K562 (cell line): ENCODE measurements at regions not wholly inside any gene's neighbourhood (a gene's known extent, or its start where the extent isn't known, plus 50 kb on each side); places are given as distances from the start of the nearest gene placed in this dataset.

ENCODE experiments used
- BRCA1 ChIP-seq, 2 experiments: fragments of 450-650 bp in 1 of 2; sonication (generic) in 1 of 2; formaldehyde crosslinking in 1 of 2; IDR thresholded peaks; 2 replicates each; pipeline versions ENCODE4 v1.5.0 to v1.6.1; 2017 to 2020; ENCODE audit warnings: mild to moderate bottlenecking in 1 of 2, missing genetic modification reagents in 1 of 2
- MEF2A ChIP-seq: IDR thresholded peaks from 2 replicates; pipeline ENCODE4 v1.6.1; 2011; ENCODE audit warnings: low read depth, mild to moderate bottlenecking, low read length, moderate library complexity; ENCODE audit not compliant: control insufficient read depth
- MEIS2 ChIP-seq: fragments of 450-650 bp; IDR thresholded peaks from 2 replicates; pipeline ENCODE4 v1.6.1; 2014; ENCODE audit warnings: mild to moderate bottlenecking; ENCODE audit not compliant: partially characterized antibody
- TAF1 ChIP-seq: IDR thresholded peaks from 2 replicates; pipeline ENCODE4 v1.6.1; 2011; ENCODE audit warnings: mild to moderate bottlenecking, low read length, moderate library complexity; ENCODE audit not compliant: insufficient read depth, control insufficient read depth, severe bottlenecking; ENCODE audit errors: extremely low read depth
- YY1 ChIP-seq, 3 experiments: IDR thresholded peaks; 2 replicates each; pipeline ENCODE4 v1.6.1; 2011; ENCODE audit warnings: low read length in 2 of 3, mild to moderate bottlenecking in 2 of 3, moderate library complexity in 2 of 3, borderline replicate concordance in 1 of 3, control low read depth in 1 of 3, low read depth in 1 of 3; ENCODE audit not compliant: insufficient read depth in 3 of 3, insufficient replicate concordance in 2 of 3, control insufficient read depth in 1 of 3, insufficient read length in 1 of 3; ENCODE audit errors: extremely low read depth in 1 of 3
- ZNF586 ChIP-seq: fragments of 450-650 bp; formaldehyde crosslinking; conservative IDR thresholded peaks from 2 replicates; pipeline ENCODE4 v1.4.0; 2020; ENCODE audit warnings: mild to moderate bottlenecking, moderate library complexity
- TF ChIP-seq, protein P1 (sequence below): fragments of 250-450 bp; sonication (Bioruptor Pico); IDR thresholded peaks from 2 replicates; pipeline ENCODE4 v1.8.0; 2022; ENCODE audit warnings: inconsistent platforms, mild to moderate bottlenecking, moderate library complexity, borderline replicate concordance
- TF ChIP-seq, protein P2 (sequence below): IDR thresholded peaks from 3 replicates; pipeline ENCODE4 v1.6.1; 2011; ENCODE audit warnings: borderline replicate concordance, mild to moderate bottlenecking; ENCODE audit not compliant: insufficient read length, insufficient read depth
- TF ChIP-seq, protein P3 (sequence below): fragments of 450-650 bp; formaldehyde crosslinking; IDR thresholded peaks from 2 replicates; pipeline ENCODE4 v1.4.0; 2022; ENCODE audit warnings: missing genetic modification characterization

DNA sequence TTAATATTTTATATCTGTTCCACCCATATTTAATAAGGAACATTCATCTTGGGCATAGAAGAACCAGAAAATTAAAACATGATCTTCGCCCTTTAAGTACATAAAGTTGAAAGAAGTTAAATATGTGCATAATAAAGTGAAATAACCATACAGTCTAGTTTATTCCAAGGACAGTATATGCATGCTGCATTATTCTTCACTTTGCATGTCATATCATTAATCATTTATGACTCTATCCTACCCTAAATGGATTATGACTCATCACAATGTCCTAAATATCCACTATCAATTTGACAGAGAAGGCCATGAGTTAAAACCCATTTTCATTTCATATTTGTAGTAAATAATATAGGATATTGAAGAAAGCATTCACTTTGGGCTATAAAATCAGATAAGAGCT lies 576.5 kb upstream of the GNPDA2 start:
- TF ChIP-seq, protein P1, sequence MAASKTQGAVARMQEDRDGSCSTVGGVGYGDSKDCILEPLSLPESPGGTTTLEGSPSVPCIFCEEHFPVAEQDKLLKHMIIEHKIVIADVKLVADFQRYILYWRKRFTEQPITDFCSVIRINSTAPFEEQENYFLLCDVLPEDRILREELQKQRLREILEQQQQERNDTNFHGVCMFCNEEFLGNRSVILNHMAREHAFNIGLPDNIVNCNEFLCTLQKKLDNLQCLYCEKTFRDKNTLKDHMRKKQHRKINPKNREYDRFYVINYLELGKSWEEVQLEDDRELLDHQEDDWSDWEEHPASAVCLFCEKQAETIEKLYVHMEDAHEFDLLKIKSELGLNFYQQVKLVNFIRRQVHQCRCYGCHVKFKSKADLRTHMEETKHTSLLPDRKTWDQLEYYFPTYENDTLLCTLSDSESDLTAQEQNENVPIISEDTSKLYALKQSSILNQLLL (CRISPR knock-in tag) = no peak
- TF ChIP-seq MEF2A (no peak), YY1 (IDR thresholded peaks at IDR 0.05; ENCODE audit: borderline replicate concordance in 1 of 3, control insufficient read depth in 1 of 3, extremely low read depth in 1 of 3, insufficient read depth in 3 of 3, insufficient read length in 1 of 3, insufficient replicate concordance in 2 of 3, low read depth in 1 of 3, low read length in 2 of 3) (no peak), TAF1 (no peak), BRCA1 (IDR thresholded peaks at IDR 0.05) (no peak), BRCA1 (CRISPR knock-in tag; IDR thresholded peaks at IDR 0.05) (no peak), ZNF586 (no peak), MEIS2 (no peak)
- TF ChIP-seq, protein P2, sequence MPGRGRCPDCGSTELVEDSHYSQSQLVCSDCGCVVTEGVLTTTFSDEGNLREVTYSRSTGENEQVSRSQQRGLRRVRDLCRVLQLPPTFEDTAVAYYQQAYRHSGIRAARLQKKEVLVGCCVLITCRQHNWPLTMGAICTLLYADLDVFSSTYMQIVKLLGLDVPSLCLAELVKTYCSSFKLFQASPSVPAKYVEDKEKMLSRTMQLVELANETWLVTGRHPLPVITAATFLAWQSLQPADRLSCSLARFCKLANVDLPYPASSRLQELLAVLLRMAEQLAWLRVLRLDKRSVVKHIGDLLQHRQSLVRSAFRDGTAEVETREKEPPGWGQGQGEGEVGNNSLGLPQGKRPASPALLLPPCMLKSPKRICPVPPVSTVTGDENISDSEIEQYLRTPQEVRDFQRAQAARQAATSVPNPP = no peak
- TF ChIP-seq, protein P3, sequence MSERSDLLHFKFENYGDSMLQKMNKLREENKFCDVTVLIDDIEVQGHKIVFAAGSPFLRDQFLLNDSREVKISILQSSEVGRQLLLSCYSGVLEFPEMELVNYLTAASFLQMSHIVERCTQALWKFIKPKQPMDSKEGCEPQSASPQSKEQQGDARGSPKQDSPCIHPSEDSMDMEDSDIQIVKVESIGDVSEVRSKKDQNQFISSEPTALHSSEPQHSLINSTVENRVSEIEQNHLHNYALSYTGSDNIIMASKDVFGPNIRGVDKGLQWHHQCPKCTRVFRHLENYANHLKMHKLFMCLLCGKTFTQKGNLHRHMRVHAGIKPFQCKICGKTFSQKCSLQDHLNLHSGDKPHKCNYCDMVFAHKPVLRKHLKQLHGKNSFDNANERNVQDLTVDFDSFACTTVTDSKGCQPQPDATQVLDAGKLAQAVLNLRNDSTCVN (CRISPR knock-in tag) = no peak
